Esophagus muscularis mucosa (tissue), 4 donors: ENCODE measurements at regions not wholly inside any gene's neighbourhood (a gene's known extent, or its start where the extent isn't known, plus 50 kb on each side); places are given as distances from the start of the nearest gene placed in this dataset.
A peak's percentile ranks its signal among the peaks of the same experiment; 100 is the strongest.

Source experiments
- DNase-seq: peaks from one replicate; pipeline ENCODE4 v3.0.0-alpha.2; 2017; ENCODE audit errors: extremely low spot score
- H3K27ac ChIP-seq, 4 donors: fragments of 200-600 bp; sonication (generic); replicated peaks in 1 of 4; 1 replicate in 3 of 4; 2 replicates in 1 of 4; pipeline ENCODE4 v1.5.1; 2016 to 2019; ENCODE audit warnings: mild to moderate bottlenecking in 1 of 4
- H3K27me3 ChIP-seq, 4 donors: fragments of 200-600 bp; sonication (generic); one replicate each; pipeline versions ENCODE4 v1.5.1 to v1.6.0; 2016 to 2019
- H3K36me3 ChIP-seq, 4 donors: fragments of 200-600 bp; sonication (generic); one replicate each; pipeline ENCODE4 v1.5.1; 2016 to 2019
- H3K4me1 ChIP-seq, 4 donors: fragments of 200-600 bp; sonication (generic); one replicate each; pipeline ENCODE4 v1.5.1; 2016 to 2019
- H3K4me3 ChIP-seq, 4 donors: fragments of 200-600 bp; sonication (generic); 1 replicate in 2 of 4; 2 replicates in 2 of 4; pipeline ENCODE4 v1.5.1; 2016 to 2019; ENCODE audit warnings: mild to moderate bottlenecking in 4 of 4, moderate library complexity in 1 of 4
- H3K9me3 ChIP-seq, 4 donors: fragments of 200-600 bp; sonication (generic); 1 replicate in 3 of 4; 2 replicates in 1 of 4; pipeline ENCODE4 v1.5.1; 2016 to 2019
- CTCF ChIP-seq, 3 experiments: fragments of 200-600 bp in 2 of 3; fragments of 450-650 bp in 1 of 3; sonication (generic) in 2 of 3; IDR thresholded peaks; one replicate each; pipeline ENCODE4 v1.5.1; 2017 to 2019; ENCODE audit warnings: antibody characterized with exemption in 3 of 3, mild to moderate bottlenecking in 2 of 3, moderate library complexity in 1 of 3
- EP300 ChIP-seq: sonication (generic); formaldehyde crosslinking; IDR thresholded peaks from one replicate; pipeline ENCODE4 v1.6.1; 2017; ENCODE audit warnings: antibody characterized with exemption
- POLR2A ChIP-seq: fragments of 450-650 bp; IDR thresholded peaks from one replicate; pipeline ENCODE4 v1.6.1; 2017; ENCODE audit warnings: antibody characterized with exemption, moderate library complexity, mild to moderate bottlenecking, low read depth
- POLR2AphosphoS5 ChIP-seq, 2 donors: sonication (generic); formaldehyde crosslinking; IDR thresholded peaks; one replicate each; pipeline ENCODE4 v1.6.1; 2017; ENCODE audit warnings: antibody characterized with exemption in 2 of 2
- WGBS: methylation state at CpG from one replicate; pipeline ENCODE4 v1.1.5; 2018; 5-methylcytosine and 5-hydroxymethylcytosine counted together
- intact Hi-C: fragments of 100-400 bp; cut with DNase I; formaldehyde crosslinking; loops from one replicate; pipeline ENCODE4 v1.15.1; 2023

DNA sequence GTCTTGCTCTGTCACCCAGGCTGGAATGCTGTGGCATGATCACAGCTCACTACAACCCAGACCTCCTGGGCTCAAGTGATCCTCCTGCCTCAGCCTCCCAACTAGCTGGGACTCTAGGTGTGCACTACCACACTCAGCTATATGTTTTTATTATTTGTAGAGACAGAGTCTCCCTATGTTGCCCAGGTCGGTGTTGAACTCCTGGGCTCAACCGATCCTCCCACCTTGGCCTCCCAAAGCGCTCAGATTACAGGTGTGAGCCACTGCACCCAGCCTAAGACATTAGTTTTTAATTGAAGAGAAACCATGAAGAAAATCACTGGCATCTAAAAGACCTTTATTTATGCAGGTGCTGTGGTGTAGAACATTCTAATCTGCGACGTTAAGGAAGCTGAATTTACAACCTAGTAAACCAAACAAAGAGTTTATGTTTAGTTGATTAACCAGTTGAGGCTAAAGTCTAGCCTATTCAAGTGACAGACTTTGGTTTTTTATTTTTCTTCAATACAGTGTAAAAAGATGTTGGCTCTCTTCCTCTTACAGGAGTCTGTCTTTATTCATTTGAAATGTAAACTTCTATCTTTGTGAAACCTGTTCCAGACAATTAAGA is 52.5 kb upstream of the NBL1 start:
- no peak overlapping the region for H3K4me3 ChIP-seq
- 74% methylated on average over 5 of the region's 5 CpGs for WGBS
- intact Hi-C loops, result no loop called here
- H3K27ac ChIP-seq, result no peak overlapping the region
- no peaks in the 10 kb centered on the region for H3K27me3 ChIP-seq
- TF ChIP-seq EP300 (no peak), CTCF (IDR thresholded peaks at IDR 0.05) (no peak), POLR2A (no peak), POLR2AphosphoS5 (IDR thresholded peaks at IDR 0.05) (no peak)
- peaks cover 8 to 20% (median 14%) of the 10 kb centered on the region in 4 donors for H3K4me1 ChIP-seq
- no peaks in the 10 kb centered on the region for H3K9me3 ChIP-seq
- no peak for DNase-seq
- H3K36me3 ChIP-seq, result no peaks in the 10 kb centered on the region

DNA sequence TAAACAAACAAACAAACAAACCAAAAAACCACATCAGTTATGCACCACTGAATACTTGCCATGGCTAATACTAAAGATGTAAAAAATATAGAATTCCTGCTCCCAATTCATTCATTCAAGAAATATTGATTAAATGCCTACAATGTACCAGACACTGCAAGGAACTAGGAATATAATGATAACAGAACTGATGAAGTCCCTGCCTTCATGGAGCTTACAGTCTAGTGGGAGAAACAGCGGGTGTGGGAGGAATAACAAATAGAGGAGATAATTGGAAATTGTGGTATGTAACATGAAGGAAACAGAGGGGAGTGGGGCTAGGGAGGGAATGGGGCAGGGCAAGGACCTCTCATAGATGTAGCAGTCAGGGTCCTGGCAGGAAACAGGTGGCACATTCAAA is 58.6 kb upstream of the NBL1 start:
- TF ChIP-seq EP300, result no peak
- TF ChIP-seq CTCF (IDR thresholded peaks at IDR 0.05), result no peak
- TF ChIP-seq POLR2A, result no peak
- no peak for TF ChIP-seq POLR2AphosphoS5 (IDR thresholded peaks at IDR 0.05)
- intact Hi-C loops, result no loop called here
- WGBS, result 97% methylated on average over 1 of the region's 1 CpG
- H3K36me3 ChIP-seq, result no peaks in the 10 kb centered on the region
- no peaks in the 10 kb centered on the region for H3K4me1 ChIP-seq
- no peak for DNase-seq
- H3K9me3 ChIP-seq, result no peaks in the 10 kb centered on the region
- H3K4me3 ChIP-seq, result no peak overlapping the region
- H3K27me3 ChIP-seq, result no peaks in the 10 kb centered on the region
- H3K27ac ChIP-seq, result no peak overlapping the region

- no peaks in the 10 kb centered on the region for H3K36me3 ChIP-seq
- WGBS, result 57% methylated on average over 4 of the region's 4 CpGs
- TF ChIP-seq POLR2AphosphoS5 (IDR thresholded peaks at IDR 0.05) (no peak), CTCF (IDR thresholded peaks at IDR 0.05) (peak; percentile 45 to 57 (median 48))
- H3K27ac ChIP-seq, result no peak overlapping the region
- intact Hi-C loops, result no loop called here
- no peaks in the 10 kb centered on the region for H3K9me3 ChIP-seq
- H3K4me3 ChIP-seq, result no peak overlapping the region
- no peaks in the 10 kb centered on the region for H3K27me3 ChIP-seq
- H3K4me1 ChIP-seq, result no peaks in the 10 kb centered on the region
- no peak for DNase-seq
Measured at GRCh38 chr1:19582318-19582717, 61.8 kb upstream of the NBL1 start.

GRCh38 chr1:19581381-19581780 is 62.7 kb upstream of the NBL1 start:
- Histone ChIP-seq H3K4me1 (no peaks in the 10 kb centered on the region), H3K4me3 (no peak overlapping the region), H3K9me3 (no peaks in the 10 kb centered on the region), H3K36me3 (no peaks in the 10 kb centered on the region), H3K27me3 (no peaks in the 10 kb centered on the region), H3K27ac (no peak overlapping the region)
- 81% methylated on average over 7 of the region's 7 CpGs for WGBS
- no peak for TF ChIP-seq POLR2A
- no peak for TF ChIP-seq POLR2AphosphoS5 (IDR thresholded peaks at IDR 0.05)
- TF ChIP-seq CTCF (IDR thresholded peaks at IDR 0.05), result no peak
- DNase-seq, result no peak
- intact Hi-C loops, result no loop called here

DNA sequence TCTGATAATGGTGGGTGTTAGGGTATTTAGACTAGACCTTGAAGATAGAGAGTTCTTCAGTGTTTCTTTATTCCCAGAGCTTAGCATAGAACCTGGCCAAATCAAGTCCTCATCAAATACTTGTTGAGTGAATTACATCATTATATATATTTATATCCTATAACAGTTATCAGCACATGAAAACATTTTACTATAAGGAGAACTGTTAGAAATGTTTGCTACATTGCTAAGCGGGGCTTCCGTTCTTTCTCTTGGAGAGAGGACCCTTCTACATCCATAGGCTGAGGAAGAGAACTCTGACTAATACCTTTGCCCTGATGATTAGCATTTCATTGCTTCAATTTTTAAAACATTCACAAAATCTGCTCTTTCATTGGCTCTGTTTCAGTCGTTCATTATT is 66.5 kb upstream of the NBL1 start:
- no peaks in the 10 kb centered on the region for H3K27me3 ChIP-seq
- H3K9me3 ChIP-seq, result no peaks in the 10 kb centered on the region
- no peak for DNase-seq
- no peak overlapping the region for H3K4me3 ChIP-seq
- intact Hi-C loops, result no loop called here
- H3K36me3 ChIP-seq, result no peaks in the 10 kb centered on the region
- WGBS, result 78% methylated on average over 3 of the region's 3 CpGs
- no peak for TF ChIP-seq POLR2A
- no peak for TF ChIP-seq EP300
- no peak for TF ChIP-seq POLR2AphosphoS5 (IDR thresholded peaks at IDR 0.05)
- no peak for TF ChIP-seq CTCF (IDR thresholded peaks at IDR 0.05)
- no peaks in the 10 kb centered on the region for H3K4me1 ChIP-seq
- H3K27ac ChIP-seq, result no peak overlapping the region
